Activated CD8-positive, alpha-beta T cell treated with anti-CD3 and anti-CD28 coated beads for 36 hours (primary cell): ENCODE measurements at regions not wholly inside any gene's neighbourhood (a gene's known extent, or its start where the extent isn't known, plus 50 kb on each side); places are given as distances from the start of the nearest gene placed in this dataset.

Source experiments
- ATAC-seq: fragments of 200-7000 bp; cut with Tn5 transposase; one replicate; pipeline ENCODE4 v1.10.0; 2021; ENCODE audit warnings: mild to moderate bottlenecking, moderate library complexity
- CTCF ChIA-PET: fragments of 350-600 bp; sonication (Branson Sonifier 250); formaldehyde crosslinking; loops from one replicate; lab custom pipeline; 2021; ENCODE audit warnings: antibody characterized with exemption; lab: Charles Lee
- POLR2A ChIA-PET: fragments of 350-600 bp; sonication (Branson Sonifier 250); formaldehyde crosslinking; loops from one replicate; lab custom pipeline; 2021; ENCODE audit warnings: antibody characterized with exemption; lab: Charles Lee
- DNase-seq: peaks from one replicate; pipeline ENCODE4 v3.0.0-alpha.2; 2020
- H3K27ac Mint-ChIP-seq: one replicate; pipeline ENCODE4 v1.8.0; 2021; ENCODE audit warnings: mild to moderate bottlenecking, mixed read lengths
- H3K27me3 Mint-ChIP-seq: one replicate; pipeline ENCODE4 v1.8.0; 2021; ENCODE audit warnings: mixed read lengths
- H3K36me3 Mint-ChIP-seq: one replicate; pipeline ENCODE4 v1.8.0; 2021; ENCODE audit warnings: low read depth, mixed read lengths
- H3K4me1 Mint-ChIP-seq: one replicate; pipeline ENCODE4 v1.8.0; 2021; ENCODE audit warnings: low read depth, mixed read lengths
- H3K4me3 Mint-ChIP-seq: one replicate; pipeline ENCODE4 v1.8.0; 2021; ENCODE audit warnings: mild to moderate bottlenecking, moderate library complexity, mixed read lengths
- H3K9me3 Mint-ChIP-seq: one replicate; pipeline ENCODE4 v1.8.0; 2021; ENCODE audit warnings: mixed read lengths
- intact Hi-C: fragments of 100-400 bp; cut with micrococcal nuclease; formaldehyde crosslinking; loops from one replicate; pipeline ENCODE4 v1.10.0; 2022
- TF ChIP-seq, protein P1 (sequence below): fragments of 200-600 bp; IDR thresholded peaks from one replicate; pipeline ENCODE4 v1.8.0; 2022; ENCODE audit warnings: antibody characterized with exemption, mild to moderate bottlenecking

DNA sequence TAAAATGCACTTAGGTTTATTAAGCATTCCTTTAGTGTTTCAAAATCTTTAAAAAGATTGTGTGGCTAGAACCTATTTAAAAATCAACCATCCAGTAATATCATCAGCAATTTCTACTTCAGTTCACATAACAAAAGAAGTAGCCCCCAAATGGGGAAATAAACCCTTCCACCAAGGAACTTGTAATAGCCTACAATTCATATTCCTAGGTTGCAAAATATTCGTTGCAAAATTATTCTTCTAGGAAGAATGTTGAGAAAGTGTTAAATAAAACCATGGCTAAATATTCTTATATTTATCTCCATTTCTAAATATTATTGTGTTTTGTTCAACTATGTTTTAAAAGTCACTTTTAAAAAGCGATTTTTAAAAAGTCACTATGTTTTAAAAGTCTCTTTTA lies 177.9 kb upstream of the PRLR start:
- H3K4me1 Mint-ChIP-seq: no peaks in the 10 kb centered on the region
- no peaks in the 10 kb centered on the region for H3K36me3 Mint-ChIP-seq
- H3K27me3 Mint-ChIP-seq: peaks cover 1% of the 10 kb centered on the region
- H3K4me3 Mint-ChIP-seq: no peak overlapping the region
- H3K9me3 Mint-ChIP-seq: peaks cover 5% of the 10 kb centered on the region
- no peak overlapping the region for H3K27ac Mint-ChIP-seq
- intact Hi-C loops: no loop called here
- ATAC-seq (no peak), DNase-seq (no peak)
- TF ChIP-seq, protein P1, sequence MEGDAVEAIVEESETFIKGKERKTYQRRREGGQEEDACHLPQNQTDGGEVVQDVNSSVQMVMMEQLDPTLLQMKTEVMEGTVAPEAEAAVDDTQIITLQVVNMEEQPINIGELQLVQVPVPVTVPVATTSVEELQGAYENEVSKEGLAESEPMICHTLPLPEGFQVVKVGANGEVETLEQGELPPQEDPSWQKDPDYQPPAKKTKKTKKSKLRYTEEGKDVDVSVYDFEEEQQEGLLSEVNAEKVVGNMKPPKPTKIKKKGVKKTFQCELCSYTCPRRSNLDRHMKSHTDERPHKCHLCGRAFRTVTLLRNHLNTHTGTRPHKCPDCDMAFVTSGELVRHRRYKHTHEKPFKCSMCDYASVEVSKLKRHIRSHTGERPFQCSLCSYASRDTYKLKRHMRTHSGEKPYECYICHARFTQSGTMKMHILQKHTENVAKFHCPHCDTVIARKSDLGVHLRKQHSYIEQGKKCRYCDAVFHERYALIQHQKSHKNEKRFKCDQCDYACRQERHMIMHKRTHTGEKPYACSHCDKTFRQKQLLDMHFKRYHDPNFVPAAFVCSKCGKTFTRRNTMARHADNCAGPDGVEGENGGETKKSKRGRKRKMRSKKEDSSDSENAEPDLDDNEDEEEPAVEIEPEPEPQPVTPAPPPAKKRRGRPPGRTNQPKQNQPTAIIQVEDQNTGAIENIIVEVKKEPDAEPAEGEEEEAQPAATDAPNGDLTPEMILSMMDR: no peak
- ChIA-PET POLR2A (no interaction called here), CTCF (no interaction called here)

DNA sequence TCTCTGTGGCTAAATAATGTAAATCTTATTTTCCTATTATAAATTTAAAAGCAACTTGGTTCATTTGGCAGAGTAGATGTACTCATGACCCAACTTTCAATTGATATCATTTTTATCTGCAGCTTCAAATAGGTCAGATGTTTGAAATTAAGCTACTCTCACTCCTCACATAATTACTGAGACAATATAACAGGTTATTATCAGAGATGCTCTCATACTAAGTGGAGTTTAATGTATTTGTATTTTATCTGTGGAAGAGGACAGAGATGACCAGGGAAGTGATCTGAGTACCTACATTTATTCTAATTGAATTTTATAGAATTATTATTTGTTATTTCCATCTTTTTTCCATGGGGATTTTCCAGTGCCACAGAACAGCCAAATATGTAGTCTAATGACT lies 177.4 kb upstream of the PRLR start:
- H3K36me3 Mint-ChIP-seq: no peaks in the 10 kb centered on the region
- TF ChIP-seq, protein P1: no peak
- DNase-seq (no peak), ATAC-seq (no peak)
- intact Hi-C loops: no loop called here
- no peak overlapping the region for H3K27ac Mint-ChIP-seq
- H3K27me3 Mint-ChIP-seq: peaks cover 1% of the 10 kb centered on the region
- no peak overlapping the region for H3K4me3 Mint-ChIP-seq
- no peaks in the 10 kb centered on the region for H3K4me1 Mint-ChIP-seq
- ChIA-PET POLR2A (no interaction called here), CTCF (no interaction called here)
- peaks cover 5% of the 10 kb centered on the region for H3K9me3 Mint-ChIP-seq

DNA sequence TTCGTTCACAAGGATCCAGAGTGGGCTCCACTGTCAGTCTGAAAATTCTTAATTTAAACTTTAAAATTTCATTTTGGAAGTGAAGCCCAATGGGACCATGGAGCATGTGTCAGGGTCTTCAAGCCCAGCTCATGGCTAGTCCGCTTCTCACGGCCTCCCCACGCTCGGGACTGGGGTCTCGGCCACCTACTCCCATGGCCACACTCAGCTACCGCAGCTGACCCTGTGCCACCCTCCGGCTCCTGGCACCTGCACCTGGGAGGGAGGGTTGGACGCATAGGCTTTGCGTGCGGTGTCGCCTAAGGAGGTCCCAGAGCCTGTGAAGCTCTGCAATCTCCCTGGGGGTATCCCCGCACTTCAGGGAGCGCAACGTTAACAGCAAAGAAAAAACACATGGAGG lies 175.7 kb upstream of the PRLR start:
- no peak for DNase-seq
- TF ChIP-seq, protein P1: no peak
- Mint-ChIP-seq H3K4me1 (no peaks in the 10 kb centered on the region), H3K27me3 (no peaks in the 10 kb centered on the region), H3K36me3 (no peaks in the 10 kb centered on the region), H3K4me3 (no peak overlapping the region), H3K9me3 (peaks cover under 1% of the 10 kb centered on the region), H3K27ac (no peak overlapping the region)
- CTCF ChIA-PET: no interaction called here
- no peak for ATAC-seq
- POLR2A ChIA-PET: no interaction called here
- intact Hi-C loops: no loop called here

DNA sequence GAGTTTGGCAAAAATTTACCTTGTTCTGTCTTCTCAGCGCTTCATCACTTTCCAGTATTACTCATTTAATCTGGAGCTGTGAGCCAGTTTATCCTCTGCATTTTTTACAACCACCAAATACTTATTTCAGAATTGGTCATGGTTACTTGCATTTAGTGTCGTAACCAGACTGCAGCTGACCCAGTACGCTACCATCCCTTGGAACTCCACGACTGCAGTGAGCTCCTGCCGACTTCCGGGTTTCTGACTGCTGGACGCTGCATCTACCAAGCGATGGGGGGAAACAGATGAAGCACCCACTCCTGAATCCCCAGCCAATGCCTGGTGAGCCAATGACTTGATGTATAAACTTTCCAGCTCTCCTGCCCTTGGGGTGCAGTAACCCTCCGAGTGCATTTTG lies 174.4 kb upstream of the PRLR start:
- H3K9me3 Mint-ChIP-seq: no peaks in the 10 kb centered on the region
- intact Hi-C loops: no loop called here
- no peak for ATAC-seq
- H3K27ac Mint-ChIP-seq: no peak overlapping the region
- H3K27me3 Mint-ChIP-seq: no peaks in the 10 kb centered on the region
- TF ChIP-seq, protein P1: no peak
- no peak for DNase-seq
- no peaks in the 10 kb centered on the region for H3K36me3 Mint-ChIP-seq
- ChIA-PET POLR2A (interaction anchor here (0.6 kb wide), 1 partner anchor 66 kb away, joined by 3 read pairs; no protein-coding TSS in a partner anchor), CTCF (no interaction called here)
- H3K4me3 Mint-ChIP-seq: no peak overlapping the region
- no peaks in the 10 kb centered on the region for H3K4me1 Mint-ChIP-seq

DNA sequence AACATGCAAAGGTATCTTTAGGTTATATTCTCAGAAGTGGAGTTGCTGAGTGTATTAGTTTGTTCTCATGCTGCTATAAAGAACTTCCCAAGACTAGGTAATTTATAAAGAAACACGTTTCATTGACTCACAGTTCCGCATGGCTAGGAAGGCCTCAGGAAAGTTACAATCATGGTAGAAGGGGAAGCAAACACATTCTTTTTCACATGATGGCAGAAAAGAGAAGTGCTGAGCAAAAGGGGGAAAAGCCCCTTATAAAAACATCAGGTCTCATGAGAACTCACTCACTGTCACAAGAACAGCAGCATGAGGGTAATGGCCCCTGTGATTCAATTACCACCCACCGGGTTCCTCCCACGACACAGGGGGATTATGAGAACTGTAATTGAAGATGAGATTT lies 163.6 kb upstream of the PRLR start:
- peaks cover 3% of the 10 kb centered on the region for H3K27me3 Mint-ChIP-seq
- no peaks in the 10 kb centered on the region for H3K4me1 Mint-ChIP-seq
- intact Hi-C loops: no loop called here
- ATAC-seq (no peak), DNase-seq (no peak)
- ChIA-PET CTCF (no interaction called here), POLR2A (no interaction called here)
- TF ChIP-seq, protein P1: no peak
- no peak overlapping the region for H3K4me3 Mint-ChIP-seq
- no peaks in the 10 kb centered on the region for H3K36me3 Mint-ChIP-seq
- peaks cover 7% of the 10 kb centered on the region for H3K9me3 Mint-ChIP-seq
- no peak overlapping the region for H3K27ac Mint-ChIP-seq
